ENCODE measurements at regions not wholly inside any gene's neighbourhood (a gene's known extent, or its start where the extent isn't known, plus 50 kb on each side); places are given as distances from the start of the nearest gene placed in this dataset.

DNA sequence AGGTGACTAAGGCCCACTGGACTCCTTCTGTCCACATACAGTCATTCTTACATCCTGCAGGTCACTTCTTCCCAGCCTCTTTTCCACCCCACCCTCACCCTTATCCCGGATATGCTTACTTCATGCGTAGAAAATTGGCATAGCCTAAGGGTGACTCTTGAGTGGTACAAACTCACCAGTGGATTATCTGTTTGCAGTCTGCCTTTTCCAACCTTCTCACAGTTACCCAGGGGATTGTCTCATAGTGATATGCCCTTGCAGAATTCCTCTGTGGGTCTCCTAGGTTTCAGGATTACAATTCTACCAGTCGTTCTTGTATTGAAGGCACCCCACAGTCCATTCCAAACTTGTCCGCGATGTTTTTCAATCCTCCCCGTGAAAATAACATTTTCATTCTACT, 752.9 kb upstream of the HS6ST1 start (continued):
- TF ChIP-seq, protein P1, sequence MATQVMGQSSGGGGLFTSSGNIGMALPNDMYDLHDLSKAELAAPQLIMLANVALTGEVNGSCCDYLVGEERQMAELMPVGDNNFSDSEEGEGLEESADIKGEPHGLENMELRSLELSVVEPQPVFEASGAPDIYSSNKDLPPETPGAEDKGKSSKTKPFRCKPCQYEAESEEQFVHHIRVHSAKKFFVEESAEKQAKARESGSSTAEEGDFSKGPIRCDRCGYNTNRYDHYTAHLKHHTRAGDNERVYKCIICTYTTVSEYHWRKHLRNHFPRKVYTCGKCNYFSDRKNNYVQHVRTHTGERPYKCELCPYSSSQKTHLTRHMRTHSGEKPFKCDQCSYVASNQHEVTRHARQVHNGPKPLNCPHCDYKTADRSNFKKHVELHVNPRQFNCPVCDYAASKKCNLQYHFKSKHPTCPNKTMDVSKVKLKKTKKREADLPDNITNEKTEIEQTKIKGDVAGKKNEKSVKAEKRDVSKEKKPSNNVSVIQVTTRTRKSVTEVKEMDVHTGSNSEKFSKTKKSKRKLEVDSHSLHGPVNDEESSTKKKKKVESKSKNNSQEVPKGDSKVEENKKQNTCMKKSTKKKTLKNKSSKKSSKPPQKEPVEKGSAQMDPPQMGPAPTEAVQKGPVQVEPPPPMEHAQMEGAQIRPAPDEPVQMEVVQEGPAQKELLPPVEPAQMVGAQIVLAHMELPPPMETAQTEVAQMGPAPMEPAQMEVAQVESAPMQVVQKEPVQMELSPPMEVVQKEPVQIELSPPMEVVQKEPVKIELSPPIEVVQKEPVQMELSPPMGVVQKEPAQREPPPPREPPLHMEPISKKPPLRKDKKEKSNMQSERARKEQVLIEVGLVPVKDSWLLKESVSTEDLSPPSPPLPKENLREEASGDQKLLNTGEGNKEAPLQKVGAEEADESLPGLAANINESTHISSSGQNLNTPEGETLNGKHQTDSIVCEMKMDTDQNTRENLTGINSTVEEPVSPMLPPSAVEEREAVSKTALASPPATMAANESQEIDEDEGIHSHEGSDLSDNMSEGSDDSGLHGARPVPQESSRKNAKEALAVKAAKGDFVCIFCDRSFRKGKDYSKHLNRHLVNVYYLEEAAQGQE (IDR thresholded peaks at IDR 0.05), result no peak
- no peak for TF ChIP-seq FOXA1 (IDR thresholded peaks at IDR 0.05)
- no peak for TF ChIP-seq SP1 (IDR thresholded peaks at IDR 0.05)

DNA sequence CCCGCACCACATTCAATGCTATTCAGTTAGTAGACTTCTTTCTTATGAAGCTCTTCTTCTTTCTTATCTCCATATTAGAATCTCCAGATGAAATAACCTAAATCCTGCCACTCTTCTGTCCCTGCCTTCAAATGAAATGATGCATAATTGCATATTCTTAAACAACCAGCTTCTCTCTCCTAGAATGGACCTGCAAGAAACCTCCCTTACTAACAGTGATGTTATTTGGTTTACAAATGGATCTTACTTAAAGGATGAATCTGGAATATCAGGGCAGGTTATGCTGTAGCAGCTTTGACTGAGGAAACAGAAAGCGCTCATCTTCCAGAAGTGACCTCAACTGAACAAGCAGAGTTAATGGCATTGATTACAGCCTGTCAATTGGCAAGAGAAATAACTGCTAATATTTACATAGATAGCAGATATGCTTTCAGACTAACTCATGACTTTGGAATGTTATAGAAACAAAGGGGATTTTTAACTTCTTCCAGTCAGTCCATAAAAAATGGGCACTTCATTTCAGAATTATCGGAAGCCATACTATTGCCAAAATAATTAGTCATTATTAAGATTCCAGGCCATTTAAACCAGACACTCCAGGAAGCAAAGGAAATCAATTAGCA, 755.7 kb upstream of the HS6ST1 start:
- no peak for DNase-seq (ENCODE audit: low spot score)
- WGBS, result 57% methylated on average over 3 of the region's 3 CpGs
- H3K27ac ChIP-seq (ENCODE audit: low read depth in 1 of 2, low read length in 2 of 2), result no peak overlapping the region
- no peaks in the 10 kb centered on the region for H3K36me3 ChIP-seq (ENCODE audit: control insufficient read depth in 4 of 4, insufficient read depth in 3 of 4, low read depth in 1 of 4, low read length in 3 of 4)
- H3K9ac ChIP-seq (ENCODE audit: low read depth in 1 of 2, low read length in 2 of 2), result no peak overlapping the region
- peaks cover 0 to 16% (median 6%) of the 10 kb centered on the region in 4 donors for H3K4me1 ChIP-seq (ENCODE audit: control insufficient read depth in 4 of 4, insufficient read depth in 4 of 4, low read length in 3 of 4)
- H3K9me3 ChIP-seq (ENCODE audit: control insufficient read depth in 4 of 4, low read length in 3 of 4), result no peaks in the 10 kb centered on the region
- no peak for TF ChIP-seq HNF4G (IDR thresholded peaks at IDR 0.05)
- no peak for TF ChIP-seq FOXA1 (IDR thresholded peaks at IDR 0.05)
- TF ChIP-seq TAF1 (conservative IDR thresholded peaks at IDR 0.05), result no peak
- no peak for TF ChIP-seq YY1 (IDR thresholded peaks at IDR 0.05)
- TF ChIP-seq RXRA (IDR thresholded peaks at IDR 0.05), result no peak
- TF ChIP-seq, protein P1 (IDR thresholded peaks at IDR 0.05), result no peak
- no peak for TF ChIP-seq FOXA2 (IDR thresholded peaks at IDR 0.05)
- TF ChIP-seq HNF4A (conservative IDR thresholded peaks at IDR 0.05), result no peak
- no peak for TF ChIP-seq EGR1 (IDR thresholded peaks at IDR 0.05; ENCODE audit: low read depth in 2 of 2)
- TF ChIP-seq GABPA (IDR thresholded peaks at IDR 0.05 in 1 of 2, conservative IDR thresholded peaks at IDR 0.05 in 1 of 2), result no peak
- TF ChIP-seq, protein P2, sequence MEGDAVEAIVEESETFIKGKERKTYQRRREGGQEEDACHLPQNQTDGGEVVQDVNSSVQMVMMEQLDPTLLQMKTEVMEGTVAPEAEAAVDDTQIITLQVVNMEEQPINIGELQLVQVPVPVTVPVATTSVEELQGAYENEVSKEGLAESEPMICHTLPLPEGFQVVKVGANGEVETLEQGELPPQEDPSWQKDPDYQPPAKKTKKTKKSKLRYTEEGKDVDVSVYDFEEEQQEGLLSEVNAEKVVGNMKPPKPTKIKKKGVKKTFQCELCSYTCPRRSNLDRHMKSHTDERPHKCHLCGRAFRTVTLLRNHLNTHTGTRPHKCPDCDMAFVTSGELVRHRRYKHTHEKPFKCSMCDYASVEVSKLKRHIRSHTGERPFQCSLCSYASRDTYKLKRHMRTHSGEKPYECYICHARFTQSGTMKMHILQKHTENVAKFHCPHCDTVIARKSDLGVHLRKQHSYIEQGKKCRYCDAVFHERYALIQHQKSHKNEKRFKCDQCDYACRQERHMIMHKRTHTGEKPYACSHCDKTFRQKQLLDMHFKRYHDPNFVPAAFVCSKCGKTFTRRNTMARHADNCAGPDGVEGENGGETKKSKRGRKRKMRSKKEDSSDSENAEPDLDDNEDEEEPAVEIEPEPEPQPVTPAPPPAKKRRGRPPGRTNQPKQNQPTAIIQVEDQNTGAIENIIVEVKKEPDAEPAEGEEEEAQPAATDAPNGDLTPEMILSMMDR (IDR thresholded peaks at IDR 0.05; ENCODE audit: low read depth, low read length, missing input control), result no peak
- TF ChIP-seq, protein P3, sequence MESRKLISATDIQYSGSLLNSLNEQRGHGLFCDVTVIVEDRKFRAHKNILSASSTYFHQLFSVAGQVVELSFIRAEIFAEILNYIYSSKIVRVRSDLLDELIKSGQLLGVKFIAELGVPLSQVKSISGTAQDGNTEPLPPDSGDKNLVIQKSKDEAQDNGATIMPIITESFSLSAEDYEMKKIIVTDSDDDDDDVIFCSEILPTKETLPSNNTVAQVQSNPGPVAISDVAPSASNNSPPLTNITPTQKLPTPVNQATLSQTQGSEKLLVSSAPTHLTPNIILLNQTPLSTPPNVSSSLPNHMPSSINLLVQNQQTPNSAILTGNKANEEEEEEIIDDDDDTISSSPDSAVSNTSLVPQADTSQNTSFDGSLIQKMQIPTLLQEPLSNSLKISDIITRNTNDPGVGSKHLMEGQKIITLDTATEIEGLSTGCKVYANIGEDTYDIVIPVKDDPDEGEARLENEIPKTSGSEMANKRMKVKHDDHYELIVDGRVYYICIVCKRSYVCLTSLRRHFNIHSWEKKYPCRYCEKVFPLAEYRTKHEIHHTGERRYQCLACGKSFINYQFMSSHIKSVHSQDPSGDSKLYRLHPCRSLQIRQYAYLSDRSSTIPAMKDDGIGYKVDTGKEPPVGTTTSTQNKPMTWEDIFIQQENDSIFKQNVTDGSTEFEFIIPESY (IDR thresholded peaks at IDR 0.05), result no peak
- no peak for TF ChIP-seq RAD21 (IDR thresholded peaks at IDR 0.05)
- no peak for TF ChIP-seq JUND (IDR thresholded peaks at IDR 0.05)
- TF ChIP-seq SP1 (IDR thresholded peaks at IDR 0.05), result no peak
- TF ChIP-seq NR2F2 (IDR thresholded peaks at IDR 0.05), result no peak
- TF ChIP-seq, protein P4, sequence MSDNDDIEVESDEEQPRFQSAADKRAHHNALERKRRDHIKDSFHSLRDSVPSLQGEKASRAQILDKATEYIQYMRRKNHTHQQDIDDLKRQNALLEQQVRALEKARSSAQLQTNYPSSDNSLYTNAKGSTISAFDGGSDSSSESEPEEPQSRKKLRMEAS (IDR thresholded peaks at IDR 0.05), result no peak
- TF ChIP-seq, protein P5, sequence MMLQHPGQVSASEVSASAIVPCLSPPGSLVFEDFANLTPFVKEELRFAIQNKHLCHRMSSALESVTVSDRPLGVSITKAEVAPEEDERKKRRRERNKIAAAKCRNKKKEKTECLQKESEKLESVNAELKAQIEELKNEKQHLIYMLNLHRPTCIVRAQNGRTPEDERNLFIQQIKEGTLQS (IDR thresholded peaks at IDR 0.05), result no peak
- peaks cover 0 to 6% (median 0%) of the 10 kb centered on the region in 4 donors for H3K27me3 ChIP-seq (ENCODE audit: control insufficient read depth in 4 of 4, insufficient read depth in 4 of 4, low read length in 3 of 4)
- H3K4me3 ChIP-seq (ENCODE audit: low read depth in 1 of 3, low read length in 3 of 3), result no peak overlapping the region

All from liver (tissue), 8 donors.